BJ (cell line): ENCODE measurements at regions not wholly inside any gene's neighbourhood (a gene's known extent, or its start where the extent isn't known, plus 50 kb on each side); places are given as distances from the start of the nearest gene placed in this dataset.

Experiments
- CTCF ChIA-PET: fragments of 350-600 bp; formaldehyde crosslinking; extraction: SDS; loops from one replicate; lab custom pipeline; 2021; ENCODE audit warnings: antibody characterized with exemption, inconsistent platforms; lab: Yijun Ruan, JAX
- POLR2A ChIA-PET: fragments of 300-600 bp; sonication (Branson Sonifier 250); formaldehyde crosslinking; extraction: SDS; loops from one replicate; lab custom pipeline; 2021; ENCODE audit warnings: antibody characterized with exemption; lab: Charles Lee
- DNase-seq: peaks from one replicate; pipeline ENCODE4 v3.0.0-alpha.2; 2011; ENCODE audit warnings: low read depth
- H3K27me3 ChIP-seq: 2 replicates; pipeline ENCODE4 v1.6.0; 2011; ENCODE audit warnings: low read length; ENCODE audit not compliant: control insufficient read depth, insufficient read depth
- H3K36me3 ChIP-seq: 2 replicates; pipeline ENCODE4 v1.5.1; 2011; ENCODE audit warnings: low read length; ENCODE audit not compliant: control insufficient read depth, insufficient read depth
- H3K4me3 ChIP-seq: 2 replicates; pipeline ENCODE4 v1.5.1; 2011; ENCODE audit warnings: low read depth, mild to moderate bottlenecking, control low read depth, low read length
- TF ChIP-seq, protein P1 (sequence below): IDR thresholded peaks from 2 replicates; pipeline ENCODE4 v1.5.1; 2011; ENCODE audit warnings: low read depth, mild to moderate bottlenecking, control low read depth, inconsistent platforms, low read length, moderate library complexity; ENCODE audit not compliant: insufficient read depth

DNA sequence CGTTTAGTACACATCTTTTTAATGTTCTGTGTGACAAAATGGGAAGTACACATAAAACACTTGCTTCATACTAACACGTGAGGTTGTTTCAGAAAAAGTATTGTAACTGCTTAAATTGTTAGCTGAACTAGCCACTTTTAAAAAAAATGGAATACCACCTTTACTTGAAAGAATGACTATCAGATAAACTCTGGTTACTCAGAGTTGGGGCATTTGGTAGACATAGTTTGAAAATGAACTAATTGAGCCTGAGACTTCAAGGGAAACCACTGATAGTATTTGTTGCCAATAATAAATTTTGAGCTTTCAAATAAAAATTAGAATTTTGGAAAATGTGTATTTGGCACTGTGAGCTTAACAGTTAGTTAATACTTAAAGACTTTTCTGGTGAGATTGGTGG lies 103.0 kb upstream of the FBXO11 start:
- POLR2A ChIA-PET: no interaction called here
- CTCF ChIA-PET: interaction anchor here (1.1 kb wide), 1 partner anchor 16 kb away, joined by 3 read pairs; no protein-coding TSS in a partner anchor
- TF ChIP-seq, protein P1, sequence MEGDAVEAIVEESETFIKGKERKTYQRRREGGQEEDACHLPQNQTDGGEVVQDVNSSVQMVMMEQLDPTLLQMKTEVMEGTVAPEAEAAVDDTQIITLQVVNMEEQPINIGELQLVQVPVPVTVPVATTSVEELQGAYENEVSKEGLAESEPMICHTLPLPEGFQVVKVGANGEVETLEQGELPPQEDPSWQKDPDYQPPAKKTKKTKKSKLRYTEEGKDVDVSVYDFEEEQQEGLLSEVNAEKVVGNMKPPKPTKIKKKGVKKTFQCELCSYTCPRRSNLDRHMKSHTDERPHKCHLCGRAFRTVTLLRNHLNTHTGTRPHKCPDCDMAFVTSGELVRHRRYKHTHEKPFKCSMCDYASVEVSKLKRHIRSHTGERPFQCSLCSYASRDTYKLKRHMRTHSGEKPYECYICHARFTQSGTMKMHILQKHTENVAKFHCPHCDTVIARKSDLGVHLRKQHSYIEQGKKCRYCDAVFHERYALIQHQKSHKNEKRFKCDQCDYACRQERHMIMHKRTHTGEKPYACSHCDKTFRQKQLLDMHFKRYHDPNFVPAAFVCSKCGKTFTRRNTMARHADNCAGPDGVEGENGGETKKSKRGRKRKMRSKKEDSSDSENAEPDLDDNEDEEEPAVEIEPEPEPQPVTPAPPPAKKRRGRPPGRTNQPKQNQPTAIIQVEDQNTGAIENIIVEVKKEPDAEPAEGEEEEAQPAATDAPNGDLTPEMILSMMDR: no peak
- DNase-seq: no peak
- Histone ChIP-seq H3K27me3 (no peaks in the 10 kb centered on the region), H3K36me3 (no peaks in the 10 kb centered on the region), H3K4me3 (no peak overlapping the region)

DNA sequence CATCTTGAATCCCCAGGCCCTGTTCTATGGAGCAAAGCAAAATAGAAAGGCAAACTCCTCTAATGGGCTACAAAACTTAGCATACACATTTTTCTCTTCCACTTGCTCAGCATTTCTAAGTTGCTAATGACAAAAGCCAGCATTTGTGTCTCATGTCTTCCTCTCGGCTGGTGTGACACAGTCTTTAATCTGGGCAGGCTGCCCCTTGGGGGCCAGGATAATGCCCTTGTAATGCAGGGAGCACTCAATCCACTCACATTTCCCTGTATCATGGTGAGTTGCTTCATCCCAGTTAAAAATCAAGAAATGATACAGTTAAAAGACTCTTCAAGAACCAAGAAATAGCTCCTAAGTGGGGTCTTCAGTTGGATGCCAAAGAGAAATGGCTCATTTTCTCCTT lies 109.1 kb upstream of the FBXO11 start:
- Histone ChIP-seq H3K36me3 (no peaks in the 10 kb centered on the region), H3K27me3 (no peaks in the 10 kb centered on the region), H3K4me3 (no peak overlapping the region)
- POLR2A ChIA-PET: no interaction called here
- CTCF ChIA-PET: no interaction called here
- TF ChIP-seq, protein P1: no peak
- no peak for DNase-seq

DNA sequence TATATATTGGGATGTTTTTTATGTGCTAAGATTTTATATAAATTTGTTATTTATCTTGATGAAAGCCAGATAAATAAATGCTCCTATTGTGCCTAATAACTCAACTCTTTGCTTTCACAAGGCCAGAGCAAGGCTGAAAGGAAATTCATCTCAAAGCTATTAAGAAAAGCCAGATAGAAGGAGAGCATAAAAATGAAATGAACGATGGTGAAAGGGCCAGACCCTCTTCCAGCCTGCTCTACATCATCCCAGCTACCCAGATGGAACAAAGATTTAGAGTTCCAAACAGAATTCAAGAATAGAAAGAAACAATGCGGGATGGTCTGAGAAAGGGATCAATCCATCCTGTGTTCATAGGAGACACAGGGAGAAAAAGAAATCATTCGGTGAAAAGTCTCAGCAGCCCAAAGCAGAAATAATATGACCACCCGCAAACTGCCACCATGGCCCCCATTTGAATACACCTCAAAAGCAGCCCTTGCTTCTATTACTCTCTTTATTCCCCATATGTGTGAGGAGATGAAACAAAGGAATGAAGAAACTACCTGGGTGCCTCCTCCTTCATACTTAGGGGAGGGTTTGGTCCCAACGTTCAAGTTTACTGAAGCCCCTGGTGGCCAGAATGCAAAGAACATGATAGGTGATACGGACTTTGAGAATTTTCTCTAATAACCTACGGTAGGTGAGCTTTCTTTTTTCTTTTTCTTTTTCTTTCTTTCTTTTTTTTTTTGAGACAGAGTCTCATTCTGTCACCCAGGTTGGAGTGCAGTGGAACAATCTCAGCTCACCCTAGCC lies 110.1 kb upstream of the FBXO11 start:
- TF ChIP-seq, protein P1: no peak
- CTCF ChIA-PET: no interaction called here
- POLR2A ChIA-PET: no interaction called here
- Histone ChIP-seq H3K36me3 (no peaks in the 10 kb centered on the region), H3K4me3 (no peak overlapping the region), H3K27me3 (no peaks in the 10 kb centered on the region)
- no peak for DNase-seq

DNA sequence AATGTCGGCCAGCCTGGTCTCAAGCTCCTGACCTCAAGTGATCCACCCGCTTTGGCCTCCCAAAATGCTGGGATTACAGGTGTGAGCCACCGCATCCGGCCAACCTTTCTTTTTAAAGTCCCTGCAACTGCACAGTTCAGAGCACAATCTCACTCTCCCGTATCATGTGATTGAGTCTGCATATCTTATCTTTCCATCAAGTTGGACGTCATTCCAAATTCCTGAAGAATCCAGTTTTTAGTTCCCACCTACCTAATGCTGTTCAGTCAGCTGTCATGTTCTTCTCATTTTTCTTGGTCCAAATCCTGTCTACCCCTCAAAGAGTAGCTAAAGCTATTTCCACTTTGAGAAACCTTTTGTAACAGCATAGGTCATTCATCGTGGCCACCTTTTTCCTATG lies 110.8 kb upstream of the FBXO11 start:
- Histone ChIP-seq H3K27me3 (no peaks in the 10 kb centered on the region), H3K36me3 (no peaks in the 10 kb centered on the region), H3K4me3 (no peak overlapping the region)
- no peak for DNase-seq
- ChIA-PET CTCF (no interaction called here), POLR2A (no interaction called here)
- TF ChIP-seq, protein P1: no peak

DNA sequence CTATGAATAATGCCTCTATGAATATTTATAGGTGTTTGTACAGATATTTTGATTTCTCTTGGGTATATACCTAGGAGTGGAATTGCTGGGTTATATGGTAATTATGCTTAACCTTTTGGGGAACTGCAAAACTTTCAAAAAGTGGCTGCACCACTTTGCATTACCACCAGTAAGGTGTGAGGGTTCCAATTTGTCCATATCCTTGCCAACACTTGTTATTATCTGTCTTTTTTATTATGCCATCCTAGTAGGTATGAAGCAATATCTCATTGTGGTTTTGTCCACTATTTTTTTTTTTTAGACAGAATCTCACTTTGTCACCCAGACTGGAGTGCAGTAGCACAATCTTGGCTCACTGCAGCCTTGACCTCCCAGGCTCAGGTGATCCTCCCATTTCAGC lies 112.2 kb upstream of the FBXO11 start:
- peaks cover 2% of the 10 kb centered on the region; the same call in 1 of the 2 replicates for H3K27me3 ChIP-seq
- TF ChIP-seq, protein P1: no peak
- POLR2A ChIA-PET: no interaction called here
- H3K36me3 ChIP-seq: no peaks in the 10 kb centered on the region
- no peak for DNase-seq
- CTCF ChIA-PET: no interaction called here
- H3K4me3 ChIP-seq: no peak overlapping the region
